ENCODE measurements at regions not wholly inside any gene's neighbourhood (a gene's known extent, or its start where the extent isn't known, plus 50 kb on each side); places are given as distances from the start of the nearest gene placed in this dataset.

DNA sequence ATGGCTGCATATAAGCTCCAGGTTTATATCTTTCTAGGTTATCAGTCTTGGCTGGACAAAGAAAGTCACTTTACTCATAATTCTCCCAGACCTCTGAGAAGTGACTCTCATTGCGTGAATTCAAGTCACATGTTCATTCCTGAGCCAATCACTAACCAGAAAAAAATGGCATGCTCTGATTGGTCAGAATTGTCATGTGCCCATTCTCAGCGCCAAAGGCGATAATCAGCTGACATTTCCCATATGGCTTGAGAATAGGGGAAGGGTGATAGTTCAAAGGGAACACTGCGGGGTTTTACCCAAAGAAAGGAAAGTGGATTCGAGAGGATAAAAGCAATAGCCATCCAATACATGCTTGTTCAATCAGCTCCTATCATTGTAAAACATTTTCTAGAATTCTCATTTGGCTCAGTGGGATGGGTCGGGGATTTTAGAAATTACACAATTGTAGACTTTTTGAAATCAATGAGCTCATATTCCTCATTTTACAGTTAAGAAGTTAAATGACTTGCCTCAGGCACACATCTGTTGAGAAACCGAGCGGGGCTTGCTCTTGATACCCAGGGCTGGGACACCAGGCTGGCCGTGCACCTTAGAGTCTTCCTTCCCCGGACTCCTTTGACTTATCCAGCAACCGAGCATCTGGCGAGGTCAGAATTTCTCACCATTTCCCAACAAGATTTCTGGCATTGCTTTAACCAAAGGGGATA, 454.0 kb upstream of the TBX3 start:
- Histone ChIP-seq H3K27ac (no peak overlapping the region), H3K4me1 (no peaks in the 10 kb centered on the region), H3K9me3 (peaks cover 0 to 3% (median 0%) of the 10 kb centered on the region in 4 donors), H3K4me3 (no peak overlapping the region), H3K36me3 (no peaks in the 10 kb centered on the region), H3K27me3 (no peaks in the 10 kb centered on the region)
- TF ChIP-seq, protein P1, sequence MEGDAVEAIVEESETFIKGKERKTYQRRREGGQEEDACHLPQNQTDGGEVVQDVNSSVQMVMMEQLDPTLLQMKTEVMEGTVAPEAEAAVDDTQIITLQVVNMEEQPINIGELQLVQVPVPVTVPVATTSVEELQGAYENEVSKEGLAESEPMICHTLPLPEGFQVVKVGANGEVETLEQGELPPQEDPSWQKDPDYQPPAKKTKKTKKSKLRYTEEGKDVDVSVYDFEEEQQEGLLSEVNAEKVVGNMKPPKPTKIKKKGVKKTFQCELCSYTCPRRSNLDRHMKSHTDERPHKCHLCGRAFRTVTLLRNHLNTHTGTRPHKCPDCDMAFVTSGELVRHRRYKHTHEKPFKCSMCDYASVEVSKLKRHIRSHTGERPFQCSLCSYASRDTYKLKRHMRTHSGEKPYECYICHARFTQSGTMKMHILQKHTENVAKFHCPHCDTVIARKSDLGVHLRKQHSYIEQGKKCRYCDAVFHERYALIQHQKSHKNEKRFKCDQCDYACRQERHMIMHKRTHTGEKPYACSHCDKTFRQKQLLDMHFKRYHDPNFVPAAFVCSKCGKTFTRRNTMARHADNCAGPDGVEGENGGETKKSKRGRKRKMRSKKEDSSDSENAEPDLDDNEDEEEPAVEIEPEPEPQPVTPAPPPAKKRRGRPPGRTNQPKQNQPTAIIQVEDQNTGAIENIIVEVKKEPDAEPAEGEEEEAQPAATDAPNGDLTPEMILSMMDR (IDR thresholded peaks at IDR 0.05): no peak
- no peak for TF ChIP-seq EP300 (IDR thresholded peaks at IDR 0.05)
- no peak for DNase-seq
- ATAC-seq (ENCODE audit: low FRiP score in 2 of 2): no peak
- 85 to 87% methylated on average over 12 of the region's 12 CpGs for WGBS, 2 donors

DNA sequence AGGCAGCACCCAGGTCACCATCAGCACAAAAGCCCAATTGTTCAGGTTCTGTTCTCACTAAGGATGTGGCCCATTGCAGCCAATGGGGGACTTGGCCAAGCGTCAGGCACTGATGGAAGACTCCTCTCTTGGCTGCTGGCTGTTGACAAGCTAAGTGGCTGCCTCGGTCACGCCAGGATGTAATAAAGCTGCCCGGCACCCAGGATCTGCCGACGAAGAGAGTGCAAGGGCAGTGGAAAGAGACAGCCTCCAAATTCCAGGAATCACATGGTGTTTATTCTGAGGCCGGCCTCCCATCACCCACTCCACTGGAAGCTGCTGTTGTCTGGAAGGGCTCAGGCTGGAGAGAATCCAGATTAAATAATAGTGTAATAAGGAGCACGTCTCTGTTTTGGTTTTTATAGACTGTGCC, 451.8 kb upstream of the TBX3 start:
- no peak for TF ChIP-seq EP300 (IDR thresholded peaks at IDR 0.05)
- TF ChIP-seq, protein P1 (IDR thresholded peaks at IDR 0.05): no peak
- no peak for TF ChIP-seq POLR2AphosphoS5 (IDR thresholded peaks at IDR 0.05)
- TF ChIP-seq POLR2A (IDR thresholded peaks at IDR 0.05): no peak

DNA sequence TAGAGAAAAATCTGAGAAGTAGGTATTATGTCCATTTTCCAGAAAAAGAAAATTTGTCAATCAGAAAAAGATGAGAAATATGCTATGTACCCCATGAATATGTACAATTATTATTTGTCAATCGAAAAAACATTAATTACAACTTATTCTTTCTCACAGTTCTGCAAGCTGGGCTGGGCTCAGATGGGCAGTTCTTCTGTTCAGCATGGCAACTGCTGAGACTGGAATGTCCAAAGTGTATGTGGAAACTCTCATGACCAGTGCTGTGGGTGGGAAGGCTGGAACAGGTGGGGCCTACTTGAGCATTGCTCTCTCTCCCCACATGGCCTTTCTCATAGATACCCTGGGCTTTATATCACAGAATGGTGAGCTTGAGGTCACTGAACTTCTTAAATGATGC, 450.3 kb upstream of the TBX3 start:
- no peak for DNase-seq
- Histone ChIP-seq H3K27me3 (no peaks in the 10 kb centered on the region), H3K36me3 (no peaks in the 10 kb centered on the region), H3K9me3 (peaks cover 0 to 3% (median 0%) of the 10 kb centered on the region in 4 donors), H3K4me3 (no peak overlapping the region), H3K4me1 (no peaks in the 10 kb centered on the region), H3K27ac (no peak overlapping the region)
- WGBS, 2 donors: 76 to 89% methylated on average over 1 of the region's 1 CpG
- TF ChIP-seq EP300 (IDR thresholded peaks at IDR 0.05) (no peak), POLR2AphosphoS5 (IDR thresholded peaks at IDR 0.05) (no peak), POLR2A (IDR thresholded peaks at IDR 0.05) (no peak)
- TF ChIP-seq, protein P1 (IDR thresholded peaks at IDR 0.05): no peak
- no peak for ATAC-seq (ENCODE audit: low FRiP score in 2 of 2)

More for the DNA sequence above, 451.8 kb upstream of the TBX3 start:
- ATAC-seq (ENCODE audit: low FRiP score in 2 of 2): no peak
- Histone ChIP-seq H3K27ac (no peak overlapping the region), H3K36me3 (no peaks in the 10 kb centered on the region), H3K27me3 (no peaks in the 10 kb centered on the region), H3K4me3 (no peak overlapping the region), H3K4me1 (no peaks in the 10 kb centered on the region), H3K9me3 (peaks cover 0 to 3% (median 0%) of the 10 kb centered on the region in 4 donors)
- no peak for DNase-seq
- WGBS, 2 donors: 44 to 62% methylated on average over 8 of the region's 8 CpGs

DNA sequence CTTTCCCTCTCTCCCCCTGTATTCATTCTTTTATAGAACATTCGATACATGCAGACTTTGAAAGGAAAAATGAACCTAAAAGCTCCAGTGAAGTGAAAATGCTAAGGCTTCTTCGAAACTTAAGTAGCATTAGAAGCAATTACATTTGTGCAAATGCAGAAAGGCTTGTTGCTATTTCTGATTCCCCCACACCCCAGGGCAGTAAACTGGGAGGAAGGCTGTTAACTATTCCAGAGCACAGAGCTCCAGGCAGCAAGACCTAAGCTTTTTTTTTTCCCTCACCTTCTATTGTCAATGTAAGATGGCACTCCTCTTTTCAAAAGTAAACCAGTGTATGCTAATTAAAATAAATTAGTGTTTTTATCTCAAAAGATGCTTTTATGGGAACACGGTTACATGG, 448.9 kb upstream of the TBX3 start:
- DNase-seq: no peak
- 77 to 84% methylated on average over 3 of the region's 3 CpGs for WGBS, 2 donors
- Histone ChIP-seq H3K9me3 (peaks cover 0 to 2% (median 0%) of the 10 kb centered on the region in 4 donors), H3K27ac (no peak overlapping the region), H3K36me3 (no peaks in the 10 kb centered on the region), H3K27me3 (no peaks in the 10 kb centered on the region), H3K4me1 (no peaks in the 10 kb centered on the region), H3K4me3 (no peak overlapping the region)
- no peak for ATAC-seq (ENCODE audit: low FRiP score in 2 of 2)
- no peak for TF ChIP-seq EP300 (IDR thresholded peaks at IDR 0.05)
- TF ChIP-seq POLR2A (IDR thresholded peaks at IDR 0.05): no peak
- no peak for TF ChIP-seq POLR2AphosphoS5 (IDR thresholded peaks at IDR 0.05)
- TF ChIP-seq, protein P1 (IDR thresholded peaks at IDR 0.05): no peak

DNA sequence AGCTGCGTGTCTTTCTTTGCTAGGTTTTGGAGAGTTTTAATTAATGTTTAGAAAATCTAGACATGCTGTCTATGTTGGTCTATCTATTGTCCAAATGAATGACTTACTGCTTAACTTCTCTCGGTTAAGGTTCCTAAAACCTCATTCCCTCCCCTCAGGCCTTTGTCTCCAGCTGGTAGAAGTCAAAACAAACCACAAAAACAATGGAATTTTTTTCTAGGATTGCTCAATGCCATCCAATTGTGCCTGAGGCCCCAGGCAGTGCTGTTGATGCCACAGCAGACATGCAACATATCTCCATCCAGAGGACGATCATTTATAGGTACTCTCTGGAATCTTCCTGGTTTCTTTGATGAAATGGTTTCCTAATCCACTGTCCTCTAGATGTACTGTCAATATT, 448.2 kb upstream of the TBX3 start:
- no peaks in the 10 kb centered on the region for H3K27me3 ChIP-seq
- no peak overlapping the region for H3K27ac ChIP-seq
- no peaks in the 10 kb centered on the region for H3K9me3 ChIP-seq
- no peak overlapping the region for H3K4me3 ChIP-seq
- ATAC-seq (ENCODE audit: low FRiP score in 2 of 2) (no peak), DNase-seq (no peak)
- TF ChIP-seq POLR2AphosphoS5 (IDR thresholded peaks at IDR 0.05) (no peak), POLR2A (IDR thresholded peaks at IDR 0.05) (no peak), EP300 (IDR thresholded peaks at IDR 0.05) (no peak)
- TF ChIP-seq, protein P1 (IDR thresholded peaks at IDR 0.05): no peak
- no peaks in the 10 kb centered on the region for H3K36me3 ChIP-seq
- 44 to 69% methylated on average over 3 of the region's 3 CpGs for WGBS, 2 donors
- no peaks in the 10 kb centered on the region for H3K4me1 ChIP-seq

All from upper lobe of left lung (tissue), 6 donors.